ENCODE measurements at regions not wholly inside any gene's neighbourhood (a gene's known extent, or its start where the extent isn't known, plus 50 kb on each side); places are given as distances from the start of the nearest gene placed in this dataset.
"Not testable (repeated sequence)": the region's sequence is repeated elsewhere in the genome, so short reads cannot be mapped to it uniquely, and the experiment has no call there.

DNA sequence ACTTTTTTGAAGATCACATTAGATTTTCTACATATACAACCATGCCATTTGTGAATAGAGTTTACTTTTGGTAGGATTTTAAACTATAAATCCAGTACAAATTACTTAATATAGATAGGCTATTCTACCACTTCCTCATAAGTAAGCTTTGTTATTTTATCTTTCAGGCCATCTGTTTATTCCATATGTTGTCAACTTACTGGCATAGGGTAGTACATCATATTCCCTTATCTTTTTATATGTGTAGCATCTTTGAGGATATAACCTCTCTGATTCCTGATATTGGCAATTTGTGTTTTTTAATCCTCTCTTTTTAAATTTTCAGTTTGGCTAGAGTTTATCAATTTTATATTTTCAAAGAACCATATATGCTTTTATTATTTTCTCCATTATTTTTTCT, 515.4 kb downstream of the DIPK2A start:
- H3K36me3 ChIP-seq (ENCODE audit: control insufficient read depth, insufficient read depth, low read length), result no peaks in the 10 kb centered on the region
- DNase-seq, result no peak
- no peak overlapping the region for H3K27ac ChIP-seq (ENCODE audit: low read length)
- H3K9me3 ChIP-seq (replicated peaks; ENCODE audit: control insufficient read depth, low read depth, low read length), result no peaks in the 10 kb centered on the region
- no peaks in the 10 kb centered on the region for H3K27me3 ChIP-seq (ENCODE audit: control insufficient read depth, insufficient read depth, low read length)
- H3K4me3 ChIP-seq (ENCODE audit: low read length), result no peak overlapping the region
- no peaks in the 10 kb centered on the region for H3K4me1 ChIP-seq (ENCODE audit: control insufficient read depth, insufficient read depth, low read length)

GRCh38 chr3:144488927-144489326, 517.3 kb downstream of the DIPK2A start:
- Histone ChIP-seq H3K4me1 (ENCODE audit: control insufficient read depth, insufficient read depth, low read length) (no peaks in the 10 kb centered on the region), H3K27me3 (ENCODE audit: control insufficient read depth, insufficient read depth, low read length) (no peaks in the 10 kb centered on the region), H3K9me3 (replicated peaks; ENCODE audit: control insufficient read depth, low read depth, low read length) (no peaks in the 10 kb centered on the region), H3K36me3 (ENCODE audit: control insufficient read depth, insufficient read depth, low read length) (no peaks in the 10 kb centered on the region), H3K27ac (ENCODE audit: low read length) (no peak overlapping the region), H3K4me3 (ENCODE audit: low read length) (no peak overlapping the region)
- no peak for DNase-seq

GRCh38 chr3:144491333-144491732, 519.7 kb downstream of the DIPK2A start:
- DNase-seq, result peak; percentile 42
- peaks cover 2% of the 10 kb centered on the region for H3K4me1 ChIP-seq (ENCODE audit: control insufficient read depth, insufficient read depth, low read length)
- no peak overlapping the region for H3K4me3 ChIP-seq (ENCODE audit: low read length)
- no peaks in the 10 kb centered on the region for H3K36me3 ChIP-seq (ENCODE audit: control insufficient read depth, insufficient read depth, low read length)
- H3K9me3 ChIP-seq (replicated peaks; ENCODE audit: control insufficient read depth, low read depth, low read length), result no peaks in the 10 kb centered on the region
- H3K27me3 ChIP-seq (ENCODE audit: control insufficient read depth, insufficient read depth, low read length), result no peaks in the 10 kb centered on the region
- H3K27ac ChIP-seq (ENCODE audit: low read length), result no peak overlapping the region

- not testable (repeated sequence) for H3K4me3 ChIP-seq (ENCODE audit: low read length); H3K4me1 ChIP-seq (ENCODE audit: control insufficient read depth, insufficient read depth, low read length); H3K9me3 ChIP-seq (replicated peaks; ENCODE audit: control insufficient read depth, low read depth, low read length); H3K36me3 ChIP-seq (ENCODE audit: control insufficient read depth, insufficient read depth, low read length); H3K27me3 ChIP-seq (ENCODE audit: control insufficient read depth, insufficient read depth, low read length); H3K27ac ChIP-seq (ENCODE audit: low read length); DNase-seq
- WGBS (ENCODE audit: insufficient coverage), result 89% methylated on average over 15 of the region's 20 CpGs
Measured at GRCh38 chr3:144494651-144495050, 523.0 kb downstream of the DIPK2A start.

DNA sequence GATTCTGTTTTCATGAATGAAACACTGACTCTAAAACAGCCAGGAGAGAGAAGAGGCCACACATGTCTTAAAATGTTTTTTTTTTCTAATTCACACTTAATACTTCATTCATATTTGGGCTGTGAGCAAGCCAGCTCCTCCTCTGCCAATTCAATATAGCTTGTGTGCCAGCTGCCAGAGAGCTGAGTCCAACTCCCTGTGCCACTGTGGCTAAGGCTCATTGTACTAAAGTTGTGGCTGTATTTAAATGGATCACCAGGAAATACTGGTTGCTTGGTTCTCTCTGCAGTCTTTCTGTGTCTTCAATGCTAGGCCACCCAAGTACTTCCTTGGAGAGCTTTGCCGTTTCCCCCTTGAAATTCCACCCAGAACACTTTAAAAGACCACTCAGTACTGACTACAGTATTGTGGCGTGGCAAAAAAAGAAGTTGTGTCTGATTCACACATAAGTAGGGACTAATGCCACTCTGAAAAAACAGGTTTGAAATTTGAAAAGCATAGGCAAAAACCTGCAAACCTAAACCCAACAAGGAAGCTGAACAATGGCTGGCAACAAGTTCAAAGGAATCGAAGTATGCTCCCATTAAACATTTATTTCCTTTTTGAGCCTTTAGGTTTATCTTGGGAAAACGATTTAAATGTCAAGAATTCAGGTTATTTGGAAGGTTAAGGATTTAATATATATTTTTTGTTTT, 524.7 kb downstream of the DIPK2A start:
- DNase-seq, result peak; percentile 31
- Histone ChIP-seq H3K27me3 (ENCODE audit: control insufficient read depth, insufficient read depth, low read length) (no peaks in the 10 kb centered on the region), H3K36me3 (ENCODE audit: control insufficient read depth, insufficient read depth, low read length) (no peaks in the 10 kb centered on the region), H3K27ac (ENCODE audit: low read length) (no peak overlapping the region), H3K4me1 (ENCODE audit: control insufficient read depth, insufficient read depth, low read length) (peaks cover 2% of the 10 kb centered on the region), H3K4me3 (ENCODE audit: low read length) (no peak overlapping the region), H3K9me3 (replicated peaks; ENCODE audit: control insufficient read depth, low read depth, low read length) (no peaks in the 10 kb centered on the region)
- WGBS (ENCODE audit: insufficient coverage), result 60% methylated on average over 1 of the region's 4 CpGs

- no peak for DNase-seq
- WGBS (ENCODE audit: insufficient coverage), result no CpG with 5 or more reads among the region's 2 CpGs
- no peak overlapping the region for H3K4me3 ChIP-seq (ENCODE audit: low read length)
- no peaks in the 10 kb centered on the region for H3K27me3 ChIP-seq (ENCODE audit: control insufficient read depth, insufficient read depth, low read length)
- no peaks in the 10 kb centered on the region for H3K36me3 ChIP-seq (ENCODE audit: control insufficient read depth, insufficient read depth, low read length)
- H3K9me3 ChIP-seq (replicated peaks; ENCODE audit: control insufficient read depth, low read depth, low read length), result no peaks in the 10 kb centered on the region
- H3K4me1 ChIP-seq (ENCODE audit: control insufficient read depth, insufficient read depth, low read length), result peaks cover 2% of the 10 kb centered on the region
- H3K27ac ChIP-seq (ENCODE audit: low read length), result no peak overlapping the region
Measured at GRCh38 chr3:144497452-144497851, 525.8 kb downstream of the DIPK2A start.

- Histone ChIP-seq H3K27ac (ENCODE audit: low read length) (no peak overlapping the region), H3K36me3 (ENCODE audit: control insufficient read depth, insufficient read depth, low read length) (no peaks in the 10 kb centered on the region), H3K27me3 (ENCODE audit: control insufficient read depth, insufficient read depth, low read length) (no peaks in the 10 kb centered on the region), H3K4me3 (ENCODE audit: low read length) (no peak overlapping the region), H3K9me3 (replicated peaks; ENCODE audit: control insufficient read depth, low read depth, low read length) (no peaks in the 10 kb centered on the region), H3K4me1 (ENCODE audit: control insufficient read depth, insufficient read depth, low read length) (peaks cover 2% of the 10 kb centered on the region)
- no CpG with 5 or more reads among the region's 2 CpGs for WGBS (ENCODE audit: insufficient coverage)
- no peak for DNase-seq
Measured at GRCh38 chr3:144499001-144499930, 527.6 kb downstream of the DIPK2A start.

DNA sequence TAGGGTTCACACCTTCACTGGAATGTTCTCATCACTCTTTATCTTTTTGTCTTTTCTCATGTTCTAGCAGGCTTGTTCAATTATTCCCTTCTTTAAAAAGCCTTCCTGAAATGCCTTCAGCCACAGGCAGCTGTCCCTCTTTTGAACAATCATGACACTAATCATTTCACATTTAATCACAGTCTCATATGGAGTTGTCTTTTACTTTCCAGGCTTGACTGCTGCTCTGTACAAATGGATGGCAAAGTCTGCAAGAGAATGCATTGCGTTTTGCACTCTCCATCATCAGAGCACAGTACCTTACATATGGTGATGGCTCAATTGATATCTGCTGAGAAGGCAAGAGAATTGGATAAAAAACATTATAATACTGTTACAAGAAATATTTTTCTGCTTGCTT, 529.8 kb downstream of the DIPK2A start:
- no peak for DNase-seq

GRCh38 chr3:144502402-144502801, 530.8 kb downstream of the DIPK2A start:
- no peaks in the 10 kb centered on the region for H3K4me1 ChIP-seq (ENCODE audit: control insufficient read depth, insufficient read depth, low read length)
- no peaks in the 10 kb centered on the region for H3K36me3 ChIP-seq (ENCODE audit: control insufficient read depth, insufficient read depth, low read length)
- 66% methylated on average over 4 of the region's 4 CpGs for WGBS (ENCODE audit: insufficient coverage)
- no peaks in the 10 kb centered on the region for H3K27me3 ChIP-seq (ENCODE audit: control insufficient read depth, insufficient read depth, low read length)
- DNase-seq, result no peak
- no peak overlapping the region for H3K27ac ChIP-seq (ENCODE audit: low read length)
- no peaks in the 10 kb centered on the region for H3K9me3 ChIP-seq (replicated peaks; ENCODE audit: control insufficient read depth, low read depth, low read length)
- H3K4me3 ChIP-seq (ENCODE audit: low read length), result no peak overlapping the region

More for the DNA sequence above, 529.8 kb downstream of the DIPK2A start:
- no peak overlapping the region for H3K27ac ChIP-seq (ENCODE audit: low read length)
- no CpG with 5 or more reads among the region's 1 CpG for WGBS (ENCODE audit: insufficient coverage)
- no peaks in the 10 kb centered on the region for H3K4me1 ChIP-seq (ENCODE audit: control insufficient read depth, insufficient read depth, low read length)
- no peaks in the 10 kb centered on the region for H3K36me3 ChIP-seq (ENCODE audit: control insufficient read depth, insufficient read depth, low read length)
- H3K9me3 ChIP-seq (replicated peaks; ENCODE audit: control insufficient read depth, low read depth, low read length), result no peaks in the 10 kb centered on the region
- H3K27me3 ChIP-seq (ENCODE audit: control insufficient read depth, insufficient read depth, low read length), result no peaks in the 10 kb centered on the region
- H3K4me3 ChIP-seq (ENCODE audit: low read length), result no peak overlapping the region

- H3K36me3 ChIP-seq (ENCODE audit: control insufficient read depth, insufficient read depth, low read length); H3K4me1 ChIP-seq (ENCODE audit: control insufficient read depth, insufficient read depth, low read length); H3K27me3 ChIP-seq (ENCODE audit: control insufficient read depth, insufficient read depth, low read length); H3K27ac ChIP-seq (ENCODE audit: low read length); H3K9me3 ChIP-seq (replicated peaks; ENCODE audit: control insufficient read depth, low read depth, low read length); DNase-seq; H3K4me3 ChIP-seq (ENCODE audit: low read length): not testable (repeated sequence)
- 100% methylated on average over 1 of the region's 4 CpGs for WGBS (ENCODE audit: insufficient coverage)
Measured at GRCh38 chr3:144506375-144506774, 534.8 kb downstream of the DIPK2A start.

Data from muscle of leg (tissue), 3 donors.